GM08714 (cell line): ENCODE measurements at regions not wholly inside any gene's neighbourhood (a gene's known extent, or its start where the extent isn't known, plus 50 kb on each side); places are given as distances from the start of the nearest gene placed in this dataset.

ENCODE experiments used
- H3K4me3 ChIP-seq: fragments of 200-500 bp; sonication (Bioruptor generic); 2 replicates; pipeline ENCODE4 v1.5.1; 2014; ENCODE audit warnings: mild to moderate bottlenecking, low read length, inconsistent platforms
- ZNF274 ChIP-seq: IDR thresholded peaks from 2 replicates; pipeline ENCODE4 v1.6.1; 2012; ENCODE audit warnings: mild to moderate bottlenecking, low read depth, low read length

GRCh38 chr14:86646696-86647690 is 1117.0 kb downstream of the FLRT2 start:
- H3K4me3 ChIP-seq: no peak overlapping the region
- no peak for TF ChIP-seq ZNF274

GRCh38 chr14:86646125-86646524 is 1116.2 kb downstream of the FLRT2 start:
- no peak for TF ChIP-seq ZNF274

GRCh38 chr14:86641310-86641709 is 1111.4 kb downstream of the FLRT2 start:
- TF ChIP-seq ZNF274: no peak
- H3K4me3 ChIP-seq: no peak overlapping the region

More at GRCh38 chr14:86646125-86646524, 1116.2 kb downstream of the FLRT2 start:
- H3K4me3 ChIP-seq: no peak overlapping the region

- no peak overlapping the region for H3K4me3 ChIP-seq
- no peak for TF ChIP-seq ZNF274
These were observed 1110.3 kb downstream of the FLRT2 start for GRCh38 chr14:86640288-86640687.

GRCh38 chr14:86639666-86640065 is 1109.7 kb downstream of the FLRT2 start:
- H3K4me3 ChIP-seq: no peak overlapping the region
- TF ChIP-seq ZNF274: no peak

GRCh38 chr14:86639146-86639545 is 1109.2 kb downstream of the FLRT2 start:
- TF ChIP-seq ZNF274: no peak
- H3K4me3 ChIP-seq: no peak overlapping the region

GRCh38 chr14:86627080-86627479 is 1097.1 kb downstream of the FLRT2 start:
- H3K4me3 ChIP-seq: no peak overlapping the region
- TF ChIP-seq ZNF274: no peak

- no peak for TF ChIP-seq ZNF274
- H3K4me3 ChIP-seq: no peak overlapping the region
These were observed 1096.6 kb downstream of the FLRT2 start for GRCh38 chr14:86626530-86626929.

- H3K4me3 ChIP-seq: no peak overlapping the region
- TF ChIP-seq ZNF274: no peak
These were observed 1095.7 kb downstream of the FLRT2 start for GRCh38 chr14:86625637-86626036.

- no peak overlapping the region for H3K4me3 ChIP-seq
- TF ChIP-seq ZNF274: no peak
These were observed 1089.8 kb downstream of the FLRT2 start for GRCh38 chr14:86619726-86620125.

GRCh38 chr14:86613786-86614185 is 1083.8 kb downstream of the FLRT2 start:
- no peak for TF ChIP-seq ZNF274
- no peak overlapping the region for H3K4me3 ChIP-seq

GRCh38 chr14:86613126-86613525 is 1083.2 kb downstream of the FLRT2 start:
- TF ChIP-seq ZNF274: no peak
- H3K4me3 ChIP-seq: no peak overlapping the region

GRCh38 chr14:86604561-86604960 is 1074.6 kb downstream of the FLRT2 start:
- no peak for TF ChIP-seq ZNF274
- H3K4me3 ChIP-seq: no peak overlapping the region

GRCh38 chr14:86602263-86602662 is 1072.3 kb downstream of the FLRT2 start:
- no peak for TF ChIP-seq ZNF274
- H3K4me3 ChIP-seq: no peak overlapping the region

GRCh38 chr14:86601813-86602212 is 1071.9 kb downstream of the FLRT2 start:
- no peak for TF ChIP-seq ZNF274

GRCh38 chr14:86597279-86597678 is 1067.3 kb downstream of the FLRT2 start:
- no peak overlapping the region for H3K4me3 ChIP-seq
- no peak for TF ChIP-seq ZNF274

More at GRCh38 chr14:86601813-86602212, 1071.9 kb downstream of the FLRT2 start:
- H3K4me3 ChIP-seq: no peak overlapping the region
